Activated naive CD4-positive, alpha-beta T cell treated with anti-CD3 and anti-CD28 coated beads, Interleukin-2, amount 50 U/mL, for 24 hours (primary cell): ENCODE measurements at regions not wholly inside any gene's neighbourhood (a gene's known extent, or its start where the extent isn't known, plus 50 kb on each side); places are given as distances from the start of the nearest gene placed in this dataset.

ENCODE experiments used
- H3K27ac Mint-ChIP-seq: one replicate; pipeline ENCODE4 v1.8.0; 2021; ENCODE audit warnings: mild to moderate bottlenecking, mixed read lengths
- H3K27me3 Mint-ChIP-seq: one replicate; pipeline ENCODE4 v1.8.0; 2021; ENCODE audit warnings: mixed read lengths
- H3K36me3 Mint-ChIP-seq: one replicate; pipeline ENCODE4 v1.8.0; 2021; ENCODE audit warnings: mixed read lengths
- H3K4me1 Mint-ChIP-seq: one replicate; pipeline ENCODE4 v1.8.0; 2021; ENCODE audit warnings: mixed read lengths
- H3K4me3 Mint-ChIP-seq: one replicate; pipeline ENCODE4 v1.8.0; 2021; ENCODE audit warnings: mild to moderate bottlenecking, mixed read lengths
- H3K9me3 Mint-ChIP-seq: one replicate; pipeline ENCODE4 v1.8.0; 2021; ENCODE audit warnings: mixed read lengths

- Mint-ChIP-seq H3K9me3 (no peaks in the 10 kb centered on the region), H3K27ac (no peak overlapping the region), H3K4me3 (no peak overlapping the region), H3K4me1 (no peaks in the 10 kb centered on the region), H3K27me3 (peaks cover 8% of the 10 kb centered on the region), H3K36me3 (no peaks in the 10 kb centered on the region)
Measured at GRCh38 chr5:88428633-88429032, 160.0 kb upstream of the TMEM161B start.

- Mint-ChIP-seq H3K36me3 (no peaks in the 10 kb centered on the region), H3K9me3 (no peaks in the 10 kb centered on the region), H3K27ac (no peak overlapping the region), H3K4me3 (no peak overlapping the region), H3K4me1 (no peaks in the 10 kb centered on the region), H3K27me3 (peaks cover 4% of the 10 kb centered on the region)
Measured at GRCh38 chr5:88426441-88426840, 157.8 kb upstream of the TMEM161B start.

- Mint-ChIP-seq H3K27ac (no peak overlapping the region), H3K9me3 (no peaks in the 10 kb centered on the region), H3K4me1 (no peaks in the 10 kb centered on the region)
Measured at GRCh38 chr5:88425124-88425523, 156.5 kb upstream of the TMEM161B start.

GRCh38 chr5:88419931-88420330 is 151.3 kb upstream of the TMEM161B start:
- peaks cover 4% of the 10 kb centered on the region for H3K27me3 Mint-ChIP-seq

More at GRCh38 chr5:88425124-88425523, 156.5 kb upstream of the TMEM161B start:
- Mint-ChIP-seq H3K4me3 (no peak overlapping the region), H3K36me3 (no peaks in the 10 kb centered on the region), H3K27me3 (peaks cover 4% of the 10 kb centered on the region)

GRCh38 chr5:88407341-88407740 is 138.7 kb upstream of the TMEM161B start:
- Mint-ChIP-seq H3K27ac (no peak overlapping the region), H3K27me3 (peaks cover 5% of the 10 kb centered on the region), H3K36me3 (no peaks in the 10 kb centered on the region)

More at GRCh38 chr5:88419931-88420330, 151.3 kb upstream of the TMEM161B start:
- Mint-ChIP-seq H3K27ac (no peak overlapping the region), H3K4me1 (no peaks in the 10 kb centered on the region), H3K4me3 (no peak overlapping the region), H3K36me3 (no peaks in the 10 kb centered on the region), H3K9me3 (no peaks in the 10 kb centered on the region)

GRCh38 chr5:88405783-88406182 is 137.1 kb upstream of the TMEM161B start:
- no peaks in the 10 kb centered on the region for H3K9me3 Mint-ChIP-seq
- H3K27ac Mint-ChIP-seq, result no peak overlapping the region
- no peaks in the 10 kb centered on the region for H3K4me1 Mint-ChIP-seq
- H3K36me3 Mint-ChIP-seq, result no peaks in the 10 kb centered on the region
- H3K27me3 Mint-ChIP-seq, result peaks cover 8% of the 10 kb centered on the region
- no peak overlapping the region for H3K4me3 Mint-ChIP-seq

More at GRCh38 chr5:88407341-88407740, 138.7 kb upstream of the TMEM161B start:
- Mint-ChIP-seq H3K4me1 (no peaks in the 10 kb centered on the region), H3K9me3 (no peaks in the 10 kb centered on the region), H3K4me3 (no peak overlapping the region)

- Mint-ChIP-seq H3K9me3 (no peaks in the 10 kb centered on the region), H3K27ac (no peak overlapping the region), H3K4me3 (no peak overlapping the region), H3K4me1 (no peaks in the 10 kb centered on the region), H3K27me3 (peaks cover 11% of the 10 kb centered on the region), H3K36me3 (no peaks in the 10 kb centered on the region)
Measured at GRCh38 chr5:88404405-88404804, 135.8 kb upstream of the TMEM161B start.

GRCh38 chr5:88401686-88402085 is 133.0 kb upstream of the TMEM161B start:
- H3K27ac Mint-ChIP-seq, result no peak overlapping the region
- no peak overlapping the region for H3K4me3 Mint-ChIP-seq
- H3K4me1 Mint-ChIP-seq, result no peaks in the 10 kb centered on the region
- peaks cover 10% of the 10 kb centered on the region for H3K27me3 Mint-ChIP-seq
- H3K36me3 Mint-ChIP-seq, result no peaks in the 10 kb centered on the region
- H3K9me3 Mint-ChIP-seq, result no peaks in the 10 kb centered on the region

GRCh38 chr5:88401228-88401627 is 132.6 kb upstream of the TMEM161B start:
- H3K4me1 Mint-ChIP-seq, result no peaks in the 10 kb centered on the region
- H3K9me3 Mint-ChIP-seq, result no peaks in the 10 kb centered on the region
- peaks cover 15% of the 10 kb centered on the region for H3K27me3 Mint-ChIP-seq
- no peaks in the 10 kb centered on the region for H3K36me3 Mint-ChIP-seq
- H3K27ac Mint-ChIP-seq, result no peak overlapping the region
- no peak overlapping the region for H3K4me3 Mint-ChIP-seq

- H3K4me1 Mint-ChIP-seq, result no peaks in the 10 kb centered on the region
- H3K4me3 Mint-ChIP-seq, result no peak overlapping the region
- no peaks in the 10 kb centered on the region for H3K36me3 Mint-ChIP-seq
- H3K27me3 Mint-ChIP-seq, result peaks cover 18% of the 10 kb centered on the region
- no peak overlapping the region for H3K27ac Mint-ChIP-seq
- no peaks in the 10 kb centered on the region for H3K9me3 Mint-ChIP-seq
Measured at GRCh38 chr5:88399561-88399960, 130.9 kb upstream of the TMEM161B start.

GRCh38 chr5:88398316-88398715 is 129.7 kb upstream of the TMEM161B start:
- Mint-ChIP-seq H3K36me3 (no peaks in the 10 kb centered on the region), H3K27ac (no peak overlapping the region), H3K4me1 (no peaks in the 10 kb centered on the region), H3K9me3 (no peaks in the 10 kb centered on the region), H3K4me3 (no peak overlapping the region), H3K27me3 (peaks cover 21% of the 10 kb centered on the region)

- Mint-ChIP-seq H3K4me1 (no peaks in the 10 kb centered on the region), H3K27me3 (peaks cover 23% of the 10 kb centered on the region), H3K36me3 (no peaks in the 10 kb centered on the region), H3K9me3 (no peaks in the 10 kb centered on the region), H3K27ac (no peak overlapping the region), H3K4me3 (no peak overlapping the region)
Measured at GRCh38 chr5:88396751-88397281, 128.2 kb upstream of the TMEM161B start.

- H3K4me1 Mint-ChIP-seq, result no peaks in the 10 kb centered on the region
- no peak overlapping the region for H3K27ac Mint-ChIP-seq
- H3K36me3 Mint-ChIP-seq, result no peaks in the 10 kb centered on the region
- no peak overlapping the region for H3K4me3 Mint-ChIP-seq
- H3K27me3 Mint-ChIP-seq, result peaks cover 20% of the 10 kb centered on the region
- no peaks in the 10 kb centered on the region for H3K9me3 Mint-ChIP-seq
Measured at GRCh38 chr5:88396000-88396535, 127.4 kb upstream of the TMEM161B start.

- H3K36me3 Mint-ChIP-seq, result no peaks in the 10 kb centered on the region
- H3K4me1 Mint-ChIP-seq, result no peaks in the 10 kb centered on the region
- peaks cover 18% of the 10 kb centered on the region for H3K27me3 Mint-ChIP-seq
- no peaks in the 10 kb centered on the region for H3K9me3 Mint-ChIP-seq
- H3K4me3 Mint-ChIP-seq, result no peak overlapping the region
- no peak overlapping the region for H3K27ac Mint-ChIP-seq
Measured at GRCh38 chr5:88395264-88395663, 126.6 kb upstream of the TMEM161B start.

- Mint-ChIP-seq H3K27ac (no peak overlapping the region), H3K27me3 (peaks cover 18% of the 10 kb centered on the region), H3K9me3 (no peaks in the 10 kb centered on the region), H3K4me1 (no peaks in the 10 kb centered on the region), H3K36me3 (no peaks in the 10 kb centered on the region), H3K4me3 (no peak overlapping the region)
Measured at GRCh38 chr5:88394536-88395175, 126.0 kb upstream of the TMEM161B start.

GRCh38 chr5:88393716-88394535 is 125.3 kb upstream of the TMEM161B start:
- Mint-ChIP-seq H3K27ac (no peak overlapping the region), H3K4me1 (no peaks in the 10 kb centered on the region), H3K4me3 (no peak overlapping the region), H3K27me3 (peaks cover 22% of the 10 kb centered on the region), H3K36me3 (no peaks in the 10 kb centered on the region), H3K9me3 (no peaks in the 10 kb centered on the region)
